ENCODE measurements at regions not wholly inside any gene's neighbourhood (a gene's known extent, or its start where the extent isn't known, plus 50 kb on each side); places are given as distances from the start of the nearest gene placed in this dataset.
A peak's percentile ranks its signal among the peaks of the same experiment; 100 is the strongest.

GRCh38 chr2:56008661-56009431, 85.3 kb upstream of the EFEMP1 start:
- ChIA-PET CTCF (interaction anchor here (0.8 to 2.0 kb wide), 5 partner anchors 12 to 290 kb away, joined by 3 to 9 read pairs (median 3); no protein-coding TSS in a partner anchor), POLR2A (no interaction called here)
- Mint-ChIP-seq H3K4me1 (peaks cover 8% of the 10 kb centered on the region), H3K4me3 (no peak overlapping the region), H3K36me3 (no peaks in the 10 kb centered on the region), H3K27ac (no peak overlapping the region), H3K27me3 (ENCODE audit: low read depth) (no peaks in the 10 kb centered on the region), H3K9me3 (no peaks in the 10 kb centered on the region)
- TF ChIP-seq, protein P1, sequence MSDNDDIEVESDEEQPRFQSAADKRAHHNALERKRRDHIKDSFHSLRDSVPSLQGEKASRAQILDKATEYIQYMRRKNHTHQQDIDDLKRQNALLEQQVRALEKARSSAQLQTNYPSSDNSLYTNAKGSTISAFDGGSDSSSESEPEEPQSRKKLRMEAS (CRISPR knock-in tag; IDR thresholded peaks at IDR 0.05), result peak; percentile 51; the same call in 1 of the 2 replicates
- TF ChIP-seq, protein P2, sequence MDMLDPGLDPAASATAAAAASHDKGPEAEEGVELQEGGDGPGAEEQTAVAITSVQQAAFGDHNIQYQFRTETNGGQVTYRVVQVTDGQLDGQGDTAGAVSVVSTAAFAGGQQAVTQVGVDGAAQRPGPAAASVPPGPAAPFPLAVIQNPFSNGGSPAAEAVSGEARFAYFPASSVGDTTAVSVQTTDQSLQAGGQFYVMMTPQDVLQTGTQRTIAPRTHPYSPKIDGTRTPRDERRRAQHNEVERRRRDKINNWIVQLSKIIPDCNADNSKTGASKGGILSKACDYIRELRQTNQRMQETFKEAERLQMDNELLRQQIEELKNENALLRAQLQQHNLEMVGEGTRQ (CRISPR knock-in tag; IDR thresholded peaks at IDR 0.05), result 0 out of 2 replicates have a peak, but pooled peaks have one; percentile 10
- TF ChIP-seq ZNF219 (CRISPR knock-in tag; IDR thresholded peaks at IDR 0.05; ENCODE audit: borderline replicate concordance) (no peak), ATF6 (CRISPR knock-in tag; IDR thresholded peaks at IDR 0.05) (no peak)
- peak; percentile 96 for ATAC-seq
- DNase-seq (ENCODE audit: low spot score), result peak; percentile 66

DNA sequence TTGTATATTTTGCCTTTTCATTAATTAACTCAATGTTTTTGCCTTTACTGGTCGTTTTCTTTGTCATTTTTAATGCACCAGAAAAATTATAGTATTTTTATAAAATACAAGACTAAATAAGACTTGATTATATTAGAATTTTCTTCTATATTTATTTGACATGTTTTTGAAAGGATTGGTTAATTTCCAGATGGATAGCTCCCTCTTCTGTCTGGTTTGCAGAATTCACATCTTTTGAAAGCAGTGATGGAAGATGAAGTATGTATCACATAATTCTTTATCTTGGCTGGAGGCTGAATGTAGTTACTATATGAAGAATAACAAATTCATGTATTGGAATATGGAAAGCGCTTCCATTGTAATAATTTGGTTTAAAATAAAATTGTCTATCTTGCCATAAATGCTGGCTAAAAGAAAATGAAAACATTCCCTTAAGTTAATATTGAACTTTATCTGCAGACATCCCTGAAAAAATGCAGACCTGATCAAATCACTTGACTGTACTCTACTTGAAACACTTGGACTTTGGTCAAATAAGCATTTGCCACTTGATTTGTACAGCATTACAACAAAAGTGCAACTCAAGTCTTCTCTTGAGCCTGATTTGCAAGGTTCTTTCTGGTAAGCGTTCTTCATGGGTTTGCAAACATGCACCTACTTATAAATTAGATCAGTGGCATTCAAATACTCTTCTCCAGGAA, 86.3 kb upstream of the EFEMP1 start:
- no peak for TF ChIP-seq NFATC4 (CRISPR knock-in tag; IDR thresholded peaks at IDR 0.05)
- TF ChIP-seq, protein P3, sequence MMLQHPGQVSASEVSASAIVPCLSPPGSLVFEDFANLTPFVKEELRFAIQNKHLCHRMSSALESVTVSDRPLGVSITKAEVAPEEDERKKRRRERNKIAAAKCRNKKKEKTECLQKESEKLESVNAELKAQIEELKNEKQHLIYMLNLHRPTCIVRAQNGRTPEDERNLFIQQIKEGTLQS (CRISPR knock-in tag; conservative IDR thresholded peaks at IDR 0.05), result no peak
- TF ChIP-seq HMGA2 (CRISPR knock-in tag; IDR thresholded peaks at IDR 0.05), result no peak
- no peak for TF ChIP-seq SOX15 (CRISPR knock-in tag; IDR thresholded peaks at IDR 0.05)
- no peak for TF ChIP-seq PREB (CRISPR knock-in tag; IDR thresholded peaks at IDR 0.05; ENCODE audit: borderline replicate concordance)
- TF ChIP-seq, protein P4, sequence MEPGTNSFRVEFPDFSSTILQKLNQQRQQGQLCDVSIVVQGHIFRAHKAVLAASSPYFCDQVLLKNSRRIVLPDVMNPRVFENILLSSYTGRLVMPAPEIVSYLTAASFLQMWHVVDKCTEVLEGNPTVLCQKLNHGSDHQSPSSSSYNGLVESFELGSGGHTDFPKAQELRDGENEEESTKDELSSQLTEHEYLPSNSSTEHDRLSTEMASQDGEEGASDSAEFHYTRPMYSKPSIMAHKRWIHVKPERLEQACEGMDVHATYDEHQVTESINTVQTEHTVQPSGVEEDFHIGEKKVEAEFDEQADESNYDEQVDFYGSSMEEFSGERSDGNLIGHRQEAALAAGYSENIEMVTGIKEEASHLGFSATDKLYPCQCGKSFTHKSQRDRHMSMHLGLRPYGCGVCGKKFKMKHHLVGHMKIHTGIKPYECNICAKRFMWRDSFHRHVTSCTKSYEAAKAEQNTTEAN (CRISPR knock-in tag; IDR thresholded peaks at IDR 0.05), result no peak
- TF ChIP-seq ZNF121 (CRISPR knock-in tag; IDR thresholded peaks at IDR 0.05), result no peak
- TF ChIP-seq KAT7 (CRISPR knock-in tag; IDR thresholded peaks at IDR 0.05; ENCODE audit: borderline replicate concordance), result no peak
- no peak; the same call in 1 of the 2 replicates for TF ChIP-seq CTCF (IDR thresholded peaks at IDR 0.05)
- TF ChIP-seq ESRRA (CRISPR knock-in tag; IDR thresholded peaks at IDR 0.05; ENCODE audit: borderline replicate concordance), result no peak
- no peak for TF ChIP-seq NR3C1 (CRISPR knock-in tag; conservative IDR thresholded peaks at IDR 0.05; ENCODE audit: low read depth)
- no peak for TF ChIP-seq JAZF1 (CRISPR knock-in tag; IDR thresholded peaks at IDR 0.05)
- TF ChIP-seq FOXJ3 (CRISPR knock-in tag; IDR thresholded peaks at IDR 0.05; ENCODE audit: borderline replicate concordance), result no peak
- no peak for TF ChIP-seq ELF4 (CRISPR knock-in tag; IDR thresholded peaks at IDR 0.05; ENCODE audit: low read depth)
- TF ChIP-seq ZNF138 (CRISPR knock-in tag; conservative IDR thresholded peaks at IDR 0.05), result no peak
- no peak for TF ChIP-seq OVOL2 (CRISPR knock-in tag; IDR thresholded peaks at IDR 0.05; ENCODE audit: borderline replicate concordance)
- no peak for TF ChIP-seq TEAD1 (CRISPR knock-in tag; IDR thresholded peaks at IDR 0.05)
- TF ChIP-seq ATF1 (CRISPR knock-in tag; IDR thresholded peaks at IDR 0.05), result no peak
- ChIA-PET CTCF (interaction anchor here (0.6 to 2.0 kb wide), 6 partner anchors 9 to 297 kb away, joined by 3 to 9 read pairs (median 4); no protein-coding TSS in a partner anchor), POLR2A (no interaction called here)
- H3K36me3 Mint-ChIP-seq, result no peaks in the 10 kb centered on the region
- no peaks in the 10 kb centered on the region for H3K27me3 Mint-ChIP-seq (ENCODE audit: low read depth)
- H3K27ac Mint-ChIP-seq, result no peak overlapping the region
- DNase-seq (ENCODE audit: low spot score) (no peak), ATAC-seq (no peak)
- peaks cover 17% of the 10 kb centered on the region for H3K4me1 Mint-ChIP-seq
- H3K4me3 Mint-ChIP-seq, result no peak overlapping the region
- no peaks in the 10 kb centered on the region for H3K9me3 Mint-ChIP-seq
